CD14-positive monocyte (primary cell): ENCODE measurements at regions not wholly inside any gene's neighbourhood (a gene's known extent, or its start where the extent isn't known, plus 50 kb on each side); places are given as distances from the start of the nearest gene placed in this dataset.

Experiments
- DNase-seq, 3 donors: peaks; one replicate each; pipeline ENCODE4 v3.0.0-alpha.2; 2011 to 2022
- H2AFZ ChIP-seq: 2 replicates; pipeline ENCODE4 v1.6.0; 2012; ENCODE audit warnings: mild to moderate bottlenecking, low read depth, low read length, inconsistent platforms; ENCODE audit not compliant: insufficient read depth, poor library complexity, severe bottlenecking
- H3K27ac ChIP-seq, 2 donors: 1 replicate in 1 of 2; 2 replicates in 1 of 2; pipeline ENCODE4 v1.5.1; 2012 to 2013; ENCODE audit warnings: low read length in 2 of 2, control low read depth in 1 of 2, inconsistent platforms in 1 of 2, low read depth in 1 of 2, mild to moderate bottlenecking in 1 of 2
- H3K27me3 ChIP-seq, 2 donors: one replicate each; pipeline versions ENCODE4 v1.6.0 to v1.6.1; 2011 to 2013; ENCODE audit warnings: low read length in 2 of 2; ENCODE audit not compliant: control insufficient read depth in 2 of 2, insufficient read depth in 2 of 2
- H3K36me3 ChIP-seq, 2 donors: replicated peaks in 1 of 2; 1 replicate in 1 of 2; 2 replicates in 1 of 2; pipeline versions ENCODE4 v1.5.1 to v1.6.1; 2012 to 2013; ENCODE audit warnings: low read length in 2 of 2, control low read depth in 1 of 2, inconsistent platforms in 1 of 2, mild to moderate bottlenecking in 1 of 2; ENCODE audit not compliant: insufficient read depth in 2 of 2, control insufficient read depth in 1 of 2
- H3K4me1 ChIP-seq, 2 donors: 1 replicate in 1 of 2; 2 replicates in 1 of 2; pipeline versions ENCODE4 v1.5.1 to v1.6.1; 2012 to 2013; ENCODE audit warnings: low read length in 2 of 2, control low read depth in 1 of 2, inconsistent platforms in 1 of 2, mild to moderate bottlenecking in 1 of 2, moderate library complexity in 1 of 2; ENCODE audit not compliant: insufficient read depth in 2 of 2, control insufficient read depth in 1 of 2
- H3K4me2 ChIP-seq: replicated peaks from 2 replicates; pipeline ENCODE3; 2012; ENCODE audit warnings: low read length, moderate library complexity, mild to moderate bottlenecking; ENCODE audit not compliant: poor library complexity, severe bottlenecking; ENCODE audit errors: extremely low read depth
- H3K4me3 ChIP-seq, 3 experiments: fragments of 200-600 bp in 1 of 3; sonication (generic) in 1 of 3; replicated peaks in 1 of 3; 1 replicate in 2 of 3; 2 replicates in 1 of 3; pipeline ENCODE4 v1.5.1; 2011 to 2013; ENCODE audit warnings: low read length in 3 of 3, mild to moderate bottlenecking in 3 of 3, control low read depth in 2 of 3, low read depth in 2 of 3, inconsistent platforms in 1 of 3, moderate library complexity in 1 of 3
- H3K79me2 ChIP-seq: 2 replicates; pipeline ENCODE4 v1.6.0; 2012; ENCODE audit warnings: mild to moderate bottlenecking, control low read depth, inconsistent platforms, low read length, moderate library complexity; ENCODE audit not compliant: insufficient read depth
- H3K9ac ChIP-seq: 2 replicates; pipeline ENCODE4 v1.6.0; 2017; ENCODE audit warnings: low read length, mild to moderate bottlenecking; ENCODE audit not compliant: insufficient read depth, poor library complexity, severe bottlenecking
- H3K9me3 ChIP-seq, 2 donors: replicated peaks in 1 of 2; 1 replicate in 1 of 2; 2 replicates in 1 of 2; pipeline versions ENCODE4 v1.5.1 to v1.6.1; 2012 to 2013; ENCODE audit warnings: low read length in 2 of 2, control low read depth in 1 of 2; ENCODE audit not compliant: control insufficient read depth in 1 of 2, insufficient read depth in 1 of 2
- H4K20me1 ChIP-seq: 2 replicates; pipeline ENCODE4 v1.6.0; 2012; ENCODE audit warnings: mild to moderate bottlenecking, low read length, control low read depth, moderate library complexity; ENCODE audit not compliant: insufficient read depth
- H3K27ac Mint-ChIP-seq, 7 donors: one replicate each; pipeline ENCODE4 v1.8.0; 2020; ENCODE audit warnings: mild to moderate bottlenecking in 7 of 7, mixed read lengths in 7 of 7, moderate library complexity in 6 of 7, inconsistent platforms in 2 of 7
- H3K27me3 Mint-ChIP-seq, 3 donors: one replicate each; pipeline ENCODE4 v1.8.0; 2021 to 2022; ENCODE audit warnings: low read depth in 3 of 3, mild to moderate bottlenecking in 3 of 3, mixed read lengths in 3 of 3, moderate library complexity in 3 of 3, inconsistent platforms in 1 of 3
- H3K36me3 Mint-ChIP-seq, 2 donors: one replicate each; pipeline ENCODE4 v1.8.0; 2020; ENCODE audit warnings: mixed read lengths in 2 of 2, inconsistent platforms in 1 of 2, mild to moderate bottlenecking in 1 of 2
- H3K4me1 Mint-ChIP-seq: one replicate; pipeline ENCODE4 v1.8.0; 2020; ENCODE audit warnings: mild to moderate bottlenecking, mixed read lengths
- H3K4me3 Mint-ChIP-seq, 2 donors: one replicate each; pipeline ENCODE4 v1.8.0; 2020; ENCODE audit warnings: mild to moderate bottlenecking in 2 of 2, mixed read lengths in 2 of 2, moderate library complexity in 1 of 2
- H3K9me3 Mint-ChIP-seq, 7 donors: one replicate each; pipeline ENCODE4 v1.8.0; 2020 to 2022; ENCODE audit warnings: mixed read lengths in 7 of 7, mild to moderate bottlenecking in 6 of 7, moderate library complexity in 6 of 7, inconsistent platforms in 2 of 7
- WGBS: methylation state at CpG from one replicate; pipeline ENCODE4 v1.1.5; 2013; ENCODE audit warnings: missing lambda C conversion rate; ENCODE audit not compliant: insufficient coverage; 5-methylcytosine and 5-hydroxymethylcytosine counted together
- intact Hi-C, 2 donors: fragments of 100-400 bp; cut with micrococcal nuclease; formaldehyde crosslinking; loops; one replicate each; pipeline versions ENCODE4 v1.15.0 to v1.15.1; 2023
- TF ChIP-seq, protein P1 (sequence below): fragments of 200-600 bp; IDR thresholded peaks from one replicate; pipeline ENCODE4 v1.8.0; 2022; ENCODE audit warnings: antibody characterized with exemption, mild to moderate bottlenecking

DNA sequence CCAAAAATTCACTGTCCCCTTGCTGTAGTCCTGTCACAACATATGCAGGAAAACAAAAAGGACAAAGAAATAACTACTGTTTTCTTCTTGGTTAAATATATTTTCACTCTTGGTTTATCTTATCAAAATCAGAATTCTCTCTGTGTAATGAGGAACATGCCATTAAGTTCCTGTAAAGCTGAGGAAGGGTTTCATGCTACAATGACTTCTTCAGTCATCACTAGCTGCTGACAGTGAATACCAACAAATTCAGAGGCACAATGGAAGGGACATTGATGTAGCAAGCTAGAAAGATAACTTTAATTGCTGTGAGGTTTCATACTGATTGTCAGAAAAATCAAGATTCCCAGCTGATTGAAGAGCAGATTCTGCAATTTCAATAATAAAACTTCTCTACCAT is 782.9 kb upstream of the HTR2C start:
- intact Hi-C loops: no loop called here
- H3K36me3 ChIP-seq: no peaks in the 10 kb centered on the region
- no peaks in the 10 kb centered on the region for H3K27me3 ChIP-seq
- H3K27me3 Mint-ChIP-seq: peaks cover 0 to 2% (median 0%) of the 10 kb centered on the region in 3 donors
- H3K4me1 ChIP-seq: no peaks in the 10 kb centered on the region
- H3K9me3 Mint-ChIP-seq: peaks cover 0 to 3% (median 0%) of the 10 kb centered on the region in 7 donors
- H3K27ac Mint-ChIP-seq: no peak overlapping the region
- H3K36me3 Mint-ChIP-seq: no peaks in the 10 kb centered on the region
- H3K4me3 Mint-ChIP-seq: no peak overlapping the region
- TF ChIP-seq, protein P1, sequence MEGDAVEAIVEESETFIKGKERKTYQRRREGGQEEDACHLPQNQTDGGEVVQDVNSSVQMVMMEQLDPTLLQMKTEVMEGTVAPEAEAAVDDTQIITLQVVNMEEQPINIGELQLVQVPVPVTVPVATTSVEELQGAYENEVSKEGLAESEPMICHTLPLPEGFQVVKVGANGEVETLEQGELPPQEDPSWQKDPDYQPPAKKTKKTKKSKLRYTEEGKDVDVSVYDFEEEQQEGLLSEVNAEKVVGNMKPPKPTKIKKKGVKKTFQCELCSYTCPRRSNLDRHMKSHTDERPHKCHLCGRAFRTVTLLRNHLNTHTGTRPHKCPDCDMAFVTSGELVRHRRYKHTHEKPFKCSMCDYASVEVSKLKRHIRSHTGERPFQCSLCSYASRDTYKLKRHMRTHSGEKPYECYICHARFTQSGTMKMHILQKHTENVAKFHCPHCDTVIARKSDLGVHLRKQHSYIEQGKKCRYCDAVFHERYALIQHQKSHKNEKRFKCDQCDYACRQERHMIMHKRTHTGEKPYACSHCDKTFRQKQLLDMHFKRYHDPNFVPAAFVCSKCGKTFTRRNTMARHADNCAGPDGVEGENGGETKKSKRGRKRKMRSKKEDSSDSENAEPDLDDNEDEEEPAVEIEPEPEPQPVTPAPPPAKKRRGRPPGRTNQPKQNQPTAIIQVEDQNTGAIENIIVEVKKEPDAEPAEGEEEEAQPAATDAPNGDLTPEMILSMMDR: no peak
- no peaks in the 10 kb centered on the region for H3K79me2 ChIP-seq
- no peak overlapping the region for H3K4me3 ChIP-seq
- H4K20me1 ChIP-seq: no peaks in the 10 kb centered on the region
- H2AFZ ChIP-seq: no peak overlapping the region
- no peaks in the 10 kb centered on the region for H3K9me3 ChIP-seq
- no peak overlapping the region for H3K4me2 ChIP-seq
- H3K4me1 Mint-ChIP-seq: no peaks in the 10 kb centered on the region
- H3K27ac ChIP-seq: no peak overlapping the region
- no peak overlapping the region for H3K9ac ChIP-seq
- no peak for DNase-seq

DNA sequence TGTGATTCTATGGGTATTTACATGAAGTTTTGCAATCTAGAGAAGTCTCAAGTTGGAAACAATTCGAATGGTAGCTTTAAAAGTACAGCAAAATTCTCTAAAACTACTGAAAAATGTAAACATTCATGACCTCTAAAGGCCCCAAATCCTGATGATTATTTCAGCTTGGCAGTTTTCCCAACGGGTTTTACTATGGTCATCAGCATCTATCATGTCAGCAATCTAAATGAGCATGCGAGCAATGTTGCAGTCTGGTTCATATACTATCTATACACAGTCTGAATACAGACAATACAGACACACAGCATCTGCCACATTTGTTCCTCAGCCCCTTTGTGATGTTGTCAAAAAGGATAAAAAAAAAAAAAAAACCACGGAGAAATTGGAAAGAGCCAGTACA is 790.3 kb upstream of the HTR2C start:
- H2AFZ ChIP-seq: no peak overlapping the region
- no peaks in the 10 kb centered on the region for H3K4me1 ChIP-seq
- H3K9ac ChIP-seq: no peak overlapping the region
- H3K79me2 ChIP-seq: no peaks in the 10 kb centered on the region
- no peak overlapping the region for H3K4me3 Mint-ChIP-seq
- H3K27ac Mint-ChIP-seq: no peak overlapping the region
- no peaks in the 10 kb centered on the region for H3K4me1 Mint-ChIP-seq
- no peak overlapping the region for H3K4me3 ChIP-seq
- intact Hi-C loops: no loop called here
- H3K27ac ChIP-seq: no peak overlapping the region
- H3K36me3 ChIP-seq: no peaks in the 10 kb centered on the region
- DNase-seq: no peak
- H3K9me3 Mint-ChIP-seq: peaks cover 0 to 5% (median 0%) of the 10 kb centered on the region in 7 donors
- TF ChIP-seq, protein P1: no peak
- no peaks in the 10 kb centered on the region for H3K36me3 Mint-ChIP-seq
- no peaks in the 10 kb centered on the region for H3K9me3 ChIP-seq
- no peaks in the 10 kb centered on the region for H3K27me3 ChIP-seq
- peaks cover 2 to 5% (median 2%) of the 10 kb centered on the region in 3 donors for H3K27me3 Mint-ChIP-seq
- no peak overlapping the region for H3K4me2 ChIP-seq
- no peaks in the 10 kb centered on the region for H4K20me1 ChIP-seq
- 100% methylated on average over 1 of the region's 4 CpGs for WGBS
